ENCODE measurements at regions not wholly inside any gene's neighbourhood (a gene's known extent, or its start where the extent isn't known, plus 50 kb on each side); places are given as distances from the start of the nearest gene placed in this dataset.

- Mint-ChIP-seq H3K9me3 (no peaks in the 10 kb centered on the region), H3K4me1 (peaks cover 8 to 15% of the 10 kb centered on the region in 2 donors), H3K27me3 (ENCODE audit: low read depth in 3 of 3) (peaks cover 0 to 3% (median 2%) of the 10 kb centered on the region in 3 donors), H3K4me3 (peak overlapping the region; percentile 18 to 42 (median 24)), H3K27ac (no peak overlapping the region), H3K36me3 (no peaks in the 10 kb centered on the region)
- no peak for DNase-seq
These were observed 72.8 kb upstream of the CLDN10 start for GRCh38 chr13:95479731-95480130.

GRCh38 chr13:95480131-95480545 is 72.4 kb upstream of the CLDN10 start:
- Mint-ChIP-seq H3K4me1 (peaks cover 8 to 15% of the 10 kb centered on the region in 2 donors), H3K27me3 (ENCODE audit: low read depth in 3 of 3) (peaks cover 2 to 3% (median 2%) of the 10 kb centered on the region in 3 donors), H3K4me3 (peak overlapping the region in 2 of 5 donors; percentile 6 to 30), H3K9me3 (no peaks in the 10 kb centered on the region), H3K36me3 (no peaks in the 10 kb centered on the region), H3K27ac (no peak overlapping the region)
- DNase-seq = no peak

- H3K9me3 Mint-ChIP-seq = no peaks in the 10 kb centered on the region
- H3K4me1 Mint-ChIP-seq = peaks cover 8 to 15% of the 10 kb centered on the region in 2 donors
- no peak overlapping the region for H3K27ac Mint-ChIP-seq
- no peak overlapping the region for H3K4me3 Mint-ChIP-seq
- no peaks in the 10 kb centered on the region for H3K36me3 Mint-ChIP-seq
- H3K27me3 Mint-ChIP-seq (ENCODE audit: low read depth in 3 of 3) = peaks cover 2 to 3% (median 3%) of the 10 kb centered on the region in 3 donors
- no peak for DNase-seq
These were observed 71.4 kb upstream of the CLDN10 start for GRCh38 chr13:95480791-95481780.

GRCh38 chr13:95484052-95484451 is 68.5 kb upstream of the CLDN10 start:
- Mint-ChIP-seq H3K36me3 (no peaks in the 10 kb centered on the region), H3K27ac (no peak overlapping the region), H3K27me3 (ENCODE audit: low read depth in 3 of 3) (peaks cover 3 to 4% (median 3%) of the 10 kb centered on the region in 3 donors), H3K4me1 (peaks cover 2 to 4% of the 10 kb centered on the region in 2 donors), H3K9me3 (no peaks in the 10 kb centered on the region), H3K4me3 (no peak overlapping the region)
- no peak for DNase-seq

GRCh38 chr13:95485045-95485517 is 67.4 kb upstream of the CLDN10 start:
- DNase-seq = no peak
- H3K9me3 Mint-ChIP-seq = no peaks in the 10 kb centered on the region
- H3K27ac Mint-ChIP-seq = no peak overlapping the region
- no peaks in the 10 kb centered on the region for H3K36me3 Mint-ChIP-seq
- H3K4me1 Mint-ChIP-seq = no peaks in the 10 kb centered on the region
- H3K4me3 Mint-ChIP-seq = no peak overlapping the region
- peaks cover 2 to 4% (median 4%) of the 10 kb centered on the region in 3 donors for H3K27me3 Mint-ChIP-seq (ENCODE audit: low read depth in 3 of 3)

- Mint-ChIP-seq H3K4me3 (no peak overlapping the region), H3K27ac (no peak overlapping the region), H3K4me1 (no peaks in the 10 kb centered on the region), H3K36me3 (no peaks in the 10 kb centered on the region), H3K9me3 (no peaks in the 10 kb centered on the region), H3K27me3 (ENCODE audit: low read depth in 3 of 3) (peaks cover 2 to 4% (median 4%) of the 10 kb centered on the region in 3 donors)
- DNase-seq = no peak
These were observed 66.9 kb upstream of the CLDN10 start for GRCh38 chr13:95485518-95486144.

- DNase-seq = no peak
- no peak overlapping the region for H3K27ac Mint-ChIP-seq
- H3K4me1 Mint-ChIP-seq = no peaks in the 10 kb centered on the region
- H3K27me3 Mint-ChIP-seq (ENCODE audit: low read depth in 3 of 3) = peaks cover 2 to 4% (median 2%) of the 10 kb centered on the region in 3 donors
- no peaks in the 10 kb centered on the region for H3K36me3 Mint-ChIP-seq
- H3K4me3 Mint-ChIP-seq = no peak overlapping the region
- peaks cover 0 to 2% (median 0%) of the 10 kb centered on the region in 6 donors for H3K9me3 Mint-ChIP-seq
These were observed 60.3 kb upstream of the CLDN10 start for GRCh38 chr13:95492044-95492801.

GRCh38 chr13:95494082-95494681 is 58.3 kb upstream of the CLDN10 start:
- Mint-ChIP-seq H3K4me3 (no peak overlapping the region), H3K36me3 (no peaks in the 10 kb centered on the region), H3K9me3 (peaks cover 0 to 2% (median 0%) of the 10 kb centered on the region in 6 donors), H3K27me3 (ENCODE audit: low read depth in 3 of 3) (peaks cover 2% of the 10 kb centered on the region in 3 donors), H3K27ac (no peak overlapping the region), H3K4me1 (no peaks in the 10 kb centered on the region)
- DNase-seq = peak; percentile 6 to 30 (median 10)

- Mint-ChIP-seq H3K9me3 (peaks cover 0 to 2% (median 0%) of the 10 kb centered on the region in 6 donors), H3K36me3 (no peaks in the 10 kb centered on the region), H3K27me3 (ENCODE audit: low read depth in 3 of 3) (peaks cover 0 to 2% (median 2%) of the 10 kb centered on the region in 3 donors), H3K27ac (no peak overlapping the region), H3K4me1 (no peaks in the 10 kb centered on the region), H3K4me3 (no peak overlapping the region)
- DNase-seq = no peak
These were observed 56.0 kb upstream of the CLDN10 start for GRCh38 chr13:95496485-95496884.

GRCh38 chr13:95497381-95497807 is 55.1 kb upstream of the CLDN10 start:
- DNase-seq = no peak
- no peaks in the 10 kb centered on the region for H3K4me1 Mint-ChIP-seq
- no peak overlapping the region for H3K27ac Mint-ChIP-seq
- no peak overlapping the region for H3K4me3 Mint-ChIP-seq
- H3K36me3 Mint-ChIP-seq = no peaks in the 10 kb centered on the region
- H3K27me3 Mint-ChIP-seq (ENCODE audit: low read depth in 3 of 3) = peaks cover 0 to 2% (median 2%) of the 10 kb centered on the region in 3 donors
- peaks cover 0 to 4% (median 0%) of the 10 kb centered on the region in 6 donors for H3K9me3 Mint-ChIP-seq

GRCh38 chr13:95498886-95499285 is 53.6 kb upstream of the CLDN10 start:
- H3K27ac Mint-ChIP-seq = no peak overlapping the region
- DNase-seq = no peak
- H3K4me1 Mint-ChIP-seq = no peaks in the 10 kb centered on the region
- H3K36me3 Mint-ChIP-seq = no peaks in the 10 kb centered on the region
- peaks cover 0 to 2% (median 1%) of the 10 kb centered on the region in 3 donors for H3K27me3 Mint-ChIP-seq (ENCODE audit: low read depth in 3 of 3)
- H3K4me3 Mint-ChIP-seq = no peak overlapping the region
- peaks cover 0 to 4% (median 0%) of the 10 kb centered on the region in 6 donors for H3K9me3 Mint-ChIP-seq

GRCh38 chr13:95499811-95500712 is 52.5 kb upstream of the CLDN10 start:
- Mint-ChIP-seq H3K36me3 (no peaks in the 10 kb centered on the region), H3K27me3 (ENCODE audit: low read depth in 3 of 3) (peaks cover 0 to 2% (median 1%) of the 10 kb centered on the region in 3 donors), H3K9me3 (peaks cover 0 to 4% (median 0%) of the 10 kb centered on the region in 6 donors), H3K4me1 (no peaks in the 10 kb centered on the region), H3K27ac (peak overlapping the region in 1 of 6 donors; percentile 14), H3K4me3 (no peak overlapping the region)
- no peak for DNase-seq

Data from immature natural killer cell (primary cell).